GM10266 (cell line): ENCODE measurements at regions not wholly inside any gene's neighbourhood (a gene's known extent, or its start where the extent isn't known, plus 50 kb on each side); places are given as distances from the start of the nearest gene placed in this dataset.

Experiments
- DNase-seq: peaks from one replicate; pipeline ENCODE4 v3.0.0; 2012; ENCODE audit errors: extremely low spot score
- TF ChIP-seq, protein P1 (sequence below): IDR thresholded peaks from 2 replicates; pipeline ENCODE4 v1.5.1; 2012; ENCODE audit warnings: mild to moderate bottlenecking, low read depth; ENCODE audit not compliant: control insufficient read depth, insufficient read depth; ENCODE audit errors: missing control alignments

DNA sequence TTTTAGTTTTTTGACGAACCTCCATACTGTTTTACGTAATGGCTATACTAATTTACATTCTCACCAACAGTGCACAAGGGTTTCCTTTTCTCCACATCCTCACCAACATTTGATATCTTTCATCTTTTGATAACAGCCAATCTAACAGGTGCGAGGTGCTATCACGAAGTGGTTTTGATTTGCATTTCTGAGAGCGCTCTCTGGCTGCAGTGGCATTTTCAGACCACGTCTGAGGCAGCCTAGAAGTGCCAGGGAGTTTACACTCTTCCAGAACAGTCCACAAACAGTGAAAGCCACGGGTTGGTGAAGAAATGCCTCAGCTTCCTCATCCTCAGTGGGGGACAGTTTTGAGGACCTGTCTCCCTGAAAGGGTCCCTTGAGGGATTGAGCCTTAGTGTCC is 471.0 kb downstream of the BCOR start:
- TF ChIP-seq, protein P1, sequence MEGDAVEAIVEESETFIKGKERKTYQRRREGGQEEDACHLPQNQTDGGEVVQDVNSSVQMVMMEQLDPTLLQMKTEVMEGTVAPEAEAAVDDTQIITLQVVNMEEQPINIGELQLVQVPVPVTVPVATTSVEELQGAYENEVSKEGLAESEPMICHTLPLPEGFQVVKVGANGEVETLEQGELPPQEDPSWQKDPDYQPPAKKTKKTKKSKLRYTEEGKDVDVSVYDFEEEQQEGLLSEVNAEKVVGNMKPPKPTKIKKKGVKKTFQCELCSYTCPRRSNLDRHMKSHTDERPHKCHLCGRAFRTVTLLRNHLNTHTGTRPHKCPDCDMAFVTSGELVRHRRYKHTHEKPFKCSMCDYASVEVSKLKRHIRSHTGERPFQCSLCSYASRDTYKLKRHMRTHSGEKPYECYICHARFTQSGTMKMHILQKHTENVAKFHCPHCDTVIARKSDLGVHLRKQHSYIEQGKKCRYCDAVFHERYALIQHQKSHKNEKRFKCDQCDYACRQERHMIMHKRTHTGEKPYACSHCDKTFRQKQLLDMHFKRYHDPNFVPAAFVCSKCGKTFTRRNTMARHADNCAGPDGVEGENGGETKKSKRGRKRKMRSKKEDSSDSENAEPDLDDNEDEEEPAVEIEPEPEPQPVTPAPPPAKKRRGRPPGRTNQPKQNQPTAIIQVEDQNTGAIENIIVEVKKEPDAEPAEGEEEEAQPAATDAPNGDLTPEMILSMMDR, result no peak
- DNase-seq, result no peak

DNA sequence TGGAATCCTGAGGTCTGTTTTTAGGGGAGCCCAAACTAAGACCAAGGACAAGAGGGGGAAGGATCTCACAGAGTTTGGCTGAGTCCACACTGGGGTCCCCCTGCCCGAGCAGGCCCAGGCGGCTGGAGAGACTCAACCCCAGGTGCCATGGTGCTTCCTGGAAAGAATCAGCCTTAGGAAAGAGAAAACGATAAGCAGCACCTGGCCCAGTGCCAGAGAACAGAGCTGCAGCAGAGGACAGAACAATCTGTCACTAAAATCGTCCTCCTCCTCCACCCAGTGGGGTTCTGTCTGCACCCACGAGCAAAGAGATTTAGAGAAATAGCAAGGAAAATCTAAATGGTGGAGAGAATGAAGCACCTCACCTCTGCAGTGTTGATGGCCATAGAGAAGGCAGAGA is 470.5 kb downstream of the BCOR start:
- TF ChIP-seq, protein P1, result no peak
- DNase-seq, result no peak

DNA sequence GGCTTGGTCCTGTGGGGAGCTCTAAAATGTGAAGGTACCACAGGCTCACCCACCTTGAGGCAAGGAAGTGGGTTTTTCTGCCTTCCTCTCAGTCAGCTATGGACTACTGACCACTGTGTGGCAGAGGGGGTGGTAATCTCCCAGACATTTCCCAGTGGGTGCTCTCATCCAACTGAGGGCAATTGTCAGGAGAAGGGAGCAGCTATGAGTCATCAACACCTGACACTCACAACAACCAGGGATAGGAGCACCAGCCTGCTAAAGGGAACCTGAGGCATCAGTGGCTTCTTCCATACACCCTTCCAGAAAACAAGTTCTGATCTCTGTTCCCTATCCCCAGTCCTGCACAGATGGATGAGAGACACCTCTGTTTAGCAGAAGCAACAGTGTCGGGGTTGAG is 468.8 kb downstream of the BCOR start:
- DNase-seq, result no peak
- TF ChIP-seq, protein P1, result no peak

DNA sequence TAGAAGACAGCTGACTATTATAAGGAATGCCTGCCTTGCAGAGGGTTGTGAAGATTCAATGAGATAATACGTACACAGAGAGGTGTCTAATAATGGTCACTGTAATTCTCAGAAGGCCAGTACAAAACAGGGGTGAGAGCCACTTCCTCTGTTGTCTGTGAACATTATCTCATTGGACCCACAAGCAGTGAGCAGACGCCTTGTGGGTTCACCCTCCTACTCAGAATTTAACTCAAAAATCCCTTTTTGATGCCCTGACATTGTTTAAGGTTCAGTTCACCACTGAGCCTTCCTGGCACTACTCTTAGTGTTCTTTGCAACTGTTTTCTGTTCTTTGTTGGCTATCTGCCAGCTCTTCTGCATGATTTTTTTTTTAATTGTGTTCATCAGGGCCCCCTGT is 467.4 kb downstream of the BCOR start:
- TF ChIP-seq, protein P1, result no peak
- no peak for DNase-seq

DNA sequence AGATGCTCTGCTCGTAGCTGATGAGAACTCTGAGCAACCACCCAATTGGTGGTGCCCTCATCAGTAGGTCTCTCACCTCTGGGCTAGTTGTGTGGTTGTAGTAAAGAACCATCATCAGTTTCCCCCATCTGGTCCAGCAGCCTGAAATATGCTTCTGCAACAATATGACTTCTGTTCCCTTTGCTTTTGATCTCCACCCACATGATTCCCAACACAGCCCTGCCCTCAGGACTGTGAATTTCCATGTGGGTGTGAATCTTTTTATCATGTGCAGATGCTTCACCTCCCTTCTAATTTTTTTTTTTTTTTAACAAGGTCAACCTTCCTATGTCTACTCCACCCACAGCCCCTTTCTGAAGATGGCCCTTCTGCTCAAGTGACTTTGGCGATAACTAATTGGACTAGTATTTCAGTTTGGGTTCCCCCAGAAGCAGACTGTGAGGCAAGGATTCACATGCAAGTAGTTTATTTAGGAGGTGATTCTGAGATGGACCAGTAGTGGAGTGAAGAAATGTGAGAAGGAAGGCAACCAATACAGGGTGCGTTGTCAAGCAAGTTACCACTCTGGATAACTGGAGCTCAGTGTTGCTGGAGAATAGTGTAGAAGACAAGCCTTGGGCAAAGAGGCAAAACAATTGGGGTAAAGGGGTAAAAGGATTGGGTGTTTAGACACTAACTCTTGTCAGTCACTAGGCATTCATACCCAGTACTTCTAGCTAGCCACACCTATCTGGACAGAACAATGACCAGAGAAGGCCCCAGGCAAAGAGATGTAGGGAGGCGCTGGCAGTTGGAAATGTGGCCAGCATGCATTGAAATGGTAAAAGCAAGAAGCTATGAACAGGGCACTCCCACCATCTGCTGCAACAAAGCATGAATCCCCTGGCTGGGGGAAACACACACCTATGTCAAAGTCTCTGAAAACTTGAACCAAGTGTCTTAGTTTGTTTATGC is 466.2 kb downstream of the BCOR start:
- no peak for DNase-seq

DNA sequence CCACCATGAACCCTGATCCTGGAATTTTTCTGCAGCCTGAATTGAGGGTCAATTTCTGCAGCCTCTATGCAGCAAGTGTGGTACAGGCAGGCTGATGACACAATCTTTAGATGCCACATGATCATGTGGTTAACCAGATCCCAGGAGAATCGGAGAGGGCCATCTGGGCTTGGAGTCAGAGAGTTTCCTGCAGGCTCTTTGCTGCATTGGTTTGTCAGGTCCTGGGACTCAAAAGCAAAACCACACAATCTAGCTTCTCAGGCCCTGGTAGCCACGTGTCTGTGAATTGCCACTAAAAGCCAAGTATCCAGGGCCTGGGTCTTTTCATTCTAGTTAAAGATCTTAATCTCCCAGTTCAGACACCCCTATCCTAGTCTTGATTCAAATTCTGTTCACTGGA is 464.5 kb downstream of the BCOR start:
- TF ChIP-seq, protein P1, result no peak
- DNase-seq, result no peak

More for the DNA sequence above, 466.2 kb downstream of the BCOR start:
- TF ChIP-seq, protein P1, result no peak

DNA sequence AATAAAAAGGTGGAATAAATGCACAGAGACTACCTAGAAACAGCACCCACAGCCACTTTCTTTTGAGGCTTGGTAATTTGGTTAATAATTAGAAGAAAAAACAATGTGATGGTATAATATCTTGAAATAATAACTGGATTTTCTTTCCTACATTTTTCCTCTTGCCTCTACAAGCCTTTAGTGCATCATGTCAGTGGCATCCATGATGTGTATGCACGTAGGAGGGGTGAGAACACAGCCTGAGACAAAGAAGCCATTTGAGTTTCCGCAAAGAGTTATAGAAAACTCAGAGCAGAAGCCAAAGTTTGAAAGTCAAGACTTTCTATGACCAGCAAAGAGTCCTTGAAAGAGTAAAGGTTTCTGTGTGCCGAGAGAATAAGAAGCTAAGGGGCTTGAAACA is 461.3 kb downstream of the BCOR start:
- TF ChIP-seq, protein P1, result no peak
- DNase-seq, result no peak
